OCI-LY1 (cell line): ENCODE measurements at regions not wholly inside any gene's neighbourhood (a gene's known extent, or its start where the extent isn't known, plus 50 kb on each side); places are given as distances from the start of the nearest gene placed in this dataset.

Experiments used
- H2AFZ ChIP-seq: fragments of 200-600 bp; sonication (generic), shearing (Covaris generic); 2 replicates; pipeline ENCODE4 v1.6.0; 2014; ENCODE audit warnings: antibody characterized with exemption, mild to moderate bottlenecking, low read length
- H3F3A ChIP-seq: fragments of 200-600 bp; sonication (generic), shearing (Covaris generic); 2 replicates; pipeline ENCODE4 v1.6.0; 2014; ENCODE audit warnings: mild to moderate bottlenecking, antibody characterized with exemption, low read length, moderate library complexity; ENCODE audit not compliant: insufficient read depth
- H3K27ac ChIP-seq: fragments of 200-600 bp; sonication (generic); 2 replicates; pipeline ENCODE4 v1.5.1; 2014; ENCODE audit warnings: low read length, mixed run types, mild to moderate bottlenecking, low read depth; ENCODE audit not compliant: poor library complexity, severe bottlenecking
- H3K27me3 ChIP-seq: fragments of 200-600 bp; sonication (generic); 2 replicates; pipeline ENCODE4 v1.6.0; 2014; ENCODE audit warnings: antibody characterized with exemption, mild to moderate bottlenecking, low read length, moderate library complexity; ENCODE audit not compliant: insufficient read depth
- H3K36me3 ChIP-seq: fragments of 200-600 bp; sonication (generic); 2 replicates; pipeline ENCODE4 v1.6.1; 2014; ENCODE audit warnings: mild to moderate bottlenecking, antibody characterized with exemption, low read length, moderate library complexity, mixed read lengths; ENCODE audit not compliant: insufficient read depth
- H3K4me1 ChIP-seq: fragments of 200-600 bp; sonication (generic); 2 replicates; pipeline ENCODE4 v1.5.1; 2014; ENCODE audit warnings: mild to moderate bottlenecking, low read length, moderate library complexity; ENCODE audit not compliant: insufficient read depth, severe bottlenecking
- H3K4me2 ChIP-seq: fragments of 200-600 bp; sonication (generic), shearing (Covaris generic); 2 replicates; pipeline ENCODE4 v1.6.1; 2014; ENCODE audit warnings: low read length
- H3K4me3 ChIP-seq: fragments of 200-600 bp; sonication (generic); 2 replicates; pipeline ENCODE4 v1.5.1; 2014; ENCODE audit warnings: low read length, low read depth, mild to moderate bottlenecking, mixed read lengths; ENCODE audit not compliant: poor library complexity, severe bottlenecking
- H3K79me2 ChIP-seq: fragments of 200-600 bp; shearing (Covaris generic); 2 replicates; pipeline ENCODE4 v1.6.1; 2016; ENCODE audit warnings: mixed run types, low read length, mixed read lengths; ENCODE audit not compliant: insufficient read depth
- H3K9ac ChIP-seq: fragments of 200-600 bp; sonication (generic), shearing (Covaris generic); 2 replicates; pipeline ENCODE4 v1.6.1; 2014; ENCODE audit warnings: mild to moderate bottlenecking, low read length, mixed read lengths
- H3K9me2 ChIP-seq: fragments of 200-600 bp; sonication (generic), shearing (Covaris generic); 2 replicates; pipeline ENCODE4 v1.6.1; 2014; ENCODE audit warnings: low read depth, mild to moderate bottlenecking, low read length, mixed read lengths
- H3K9me3 ChIP-seq: fragments of 200-600 bp; shearing (Covaris generic); 2 replicates; pipeline ENCODE4 v1.6.1; 2014; ENCODE audit warnings: low read length, mixed read lengths
- H4K20me1 ChIP-seq: fragments of 200-600 bp; sonication (generic), shearing (Covaris generic); 2 replicates; pipeline ENCODE4 v1.6.0; 2016; ENCODE audit warnings: mild to moderate bottlenecking, low read length; ENCODE audit not compliant: insufficient read depth
- EZH2 ChIP-seq: fragments of 200-600 bp; sonication (generic), shearing (Covaris generic); IDR thresholded peaks from 2 replicates; pipeline ENCODE4 v1.8.0; 2017; ENCODE audit warnings: borderline replicate concordance, mixed run types, mild to moderate bottlenecking, antibody characterized with exemption, low read length, moderate library complexity, mixed read lengths
- TF ChIP-seq, protein P1 (sequence below): fragments of 200-600 bp; sonication (generic), shearing (Covaris generic); IDR thresholded peaks from 2 replicates; pipeline ENCODE4 v1.5.1; 2017; ENCODE audit warnings: mild to moderate bottlenecking, antibody characterized with exemption, low read length, moderate library complexity, mixed read lengths

DNA sequence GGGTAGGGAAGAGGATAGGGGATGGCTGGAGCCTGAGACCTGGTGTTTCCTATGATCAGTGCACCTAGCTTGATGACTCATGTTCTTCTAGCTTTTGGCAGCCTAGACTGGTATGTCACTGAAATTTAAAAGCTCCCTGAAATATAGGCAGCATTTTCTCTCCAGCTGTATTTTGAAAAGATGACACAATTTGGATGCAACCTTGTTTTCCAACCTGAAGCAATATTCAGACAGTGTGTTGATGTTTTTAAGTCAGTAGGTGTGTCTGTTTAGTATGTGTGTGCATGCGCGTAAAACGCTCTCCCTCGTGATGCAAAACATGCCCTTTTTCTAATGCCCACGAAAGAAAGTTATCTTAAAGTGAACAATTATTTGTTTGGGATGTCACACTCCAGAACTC lies 58.5 kb downstream of the RPL22L1 start:
- no peaks in the 10 kb centered on the region for H3K9me3 ChIP-seq
- H3K4me2 ChIP-seq, result no peak overlapping the region
- H3K9me2 ChIP-seq, result no peaks in the 10 kb centered on the region
- H3K79me2 ChIP-seq, result no peaks in the 10 kb centered on the region
- H3F3A ChIP-seq, result no peaks in the 10 kb centered on the region
- H3K27me3 ChIP-seq, result no peaks in the 10 kb centered on the region
- no peak for TF ChIP-seq EZH2
- TF ChIP-seq, protein P1, sequence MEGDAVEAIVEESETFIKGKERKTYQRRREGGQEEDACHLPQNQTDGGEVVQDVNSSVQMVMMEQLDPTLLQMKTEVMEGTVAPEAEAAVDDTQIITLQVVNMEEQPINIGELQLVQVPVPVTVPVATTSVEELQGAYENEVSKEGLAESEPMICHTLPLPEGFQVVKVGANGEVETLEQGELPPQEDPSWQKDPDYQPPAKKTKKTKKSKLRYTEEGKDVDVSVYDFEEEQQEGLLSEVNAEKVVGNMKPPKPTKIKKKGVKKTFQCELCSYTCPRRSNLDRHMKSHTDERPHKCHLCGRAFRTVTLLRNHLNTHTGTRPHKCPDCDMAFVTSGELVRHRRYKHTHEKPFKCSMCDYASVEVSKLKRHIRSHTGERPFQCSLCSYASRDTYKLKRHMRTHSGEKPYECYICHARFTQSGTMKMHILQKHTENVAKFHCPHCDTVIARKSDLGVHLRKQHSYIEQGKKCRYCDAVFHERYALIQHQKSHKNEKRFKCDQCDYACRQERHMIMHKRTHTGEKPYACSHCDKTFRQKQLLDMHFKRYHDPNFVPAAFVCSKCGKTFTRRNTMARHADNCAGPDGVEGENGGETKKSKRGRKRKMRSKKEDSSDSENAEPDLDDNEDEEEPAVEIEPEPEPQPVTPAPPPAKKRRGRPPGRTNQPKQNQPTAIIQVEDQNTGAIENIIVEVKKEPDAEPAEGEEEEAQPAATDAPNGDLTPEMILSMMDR, result no peak
- H3K36me3 ChIP-seq, result no peaks in the 10 kb centered on the region
- no peaks in the 10 kb centered on the region for H3K4me1 ChIP-seq
- no peak overlapping the region for H3K27ac ChIP-seq
- H3K4me3 ChIP-seq, result no peak overlapping the region
- H4K20me1 ChIP-seq, result no peaks in the 10 kb centered on the region
- H2AFZ ChIP-seq, result no peak overlapping the region
- no peak overlapping the region for H3K9ac ChIP-seq

DNA sequence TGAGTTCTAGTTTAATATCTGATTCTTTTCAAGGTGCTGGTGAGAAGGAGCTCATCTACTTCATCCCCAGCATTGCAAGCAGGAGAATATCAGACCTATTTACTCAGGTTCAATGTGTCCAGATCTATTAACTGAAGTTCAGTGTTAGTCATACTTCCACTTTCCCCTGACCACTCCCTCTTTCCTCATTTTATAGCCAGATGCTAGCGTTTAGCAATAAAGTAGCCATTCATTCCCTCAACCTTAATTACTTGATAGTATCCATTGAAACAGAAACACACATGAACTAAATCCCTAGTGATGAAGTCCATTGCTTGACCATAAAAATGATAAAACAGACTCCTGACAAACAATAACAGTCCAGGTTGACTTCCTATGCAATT lies 60.0 kb downstream of the RPL22L1 start:
- TF ChIP-seq, protein P1, result no peak
- TF ChIP-seq EZH2, result no peak
- no peak overlapping the region for H2AFZ ChIP-seq
- no peak overlapping the region for H3K9ac ChIP-seq
- H3F3A ChIP-seq, result no peaks in the 10 kb centered on the region
- no peaks in the 10 kb centered on the region for H3K9me3 ChIP-seq
- H3K4me1 ChIP-seq, result no peaks in the 10 kb centered on the region
- no peaks in the 10 kb centered on the region for H3K36me3 ChIP-seq
- H3K4me2 ChIP-seq, result no peak overlapping the region
- no peaks in the 10 kb centered on the region for H3K27me3 ChIP-seq
- no peak overlapping the region for H3K4me3 ChIP-seq
- no peaks in the 10 kb centered on the region for H4K20me1 ChIP-seq
- no peak overlapping the region for H3K27ac ChIP-seq
- no peaks in the 10 kb centered on the region for H3K9me2 ChIP-seq
- no peaks in the 10 kb centered on the region for H3K79me2 ChIP-seq

- Histone ChIP-seq H3K4me1 (no peaks in the 10 kb centered on the region), H2AFZ (no peak overlapping the region), H3K27ac (no peak overlapping the region), H3K9me3 (no peaks in the 10 kb centered on the region), H3K4me2 (no peak overlapping the region), H3K27me3 (no peaks in the 10 kb centered on the region; the same call in 1 of the 2 replicates), H3K36me3 (no peaks in the 10 kb centered on the region), H3K9me2 (no peaks in the 10 kb centered on the region), H3K4me3 (no peak overlapping the region), H4K20me1 (no peaks in the 10 kb centered on the region), H3F3A (no peaks in the 10 kb centered on the region), H3K9ac (no peak overlapping the region), H3K79me2 (no peaks in the 10 kb centered on the region)
- no peak for TF ChIP-seq EZH2
- TF ChIP-seq, protein P1, result peak; percentile 60
Measured at GRCh38 chr3:170809007-170809974, 60.7 kb downstream of the RPL22L1 start.
